ENCODE measurements at regions not wholly inside any gene's neighbourhood (a gene's known extent, or its start where the extent isn't known, plus 50 kb on each side); places are given as distances from the start of the nearest gene placed in this dataset.
A peak's percentile ranks its signal among the peaks of the same experiment; 100 is the strongest.

GRCh38 chr6:93785694-93786030, 366.3 kb upstream of the EPHA7 start:
- POLR2A ChIA-PET: no interaction called here
- BruUV-seq (replicated peaks): TSS peak; percentile 99
- Histone ChIP-seq H3K9me3 (ENCODE audit: control insufficient read depth, insufficient read depth, low read depth, low read length) (no peaks in the 10 kb centered on the region; the same call in none of the 2 replicates), H3K36me3 (ENCODE audit: control insufficient read depth, insufficient read depth, low read length) (no peaks in the 10 kb centered on the region), H3K4me3 (ENCODE audit: low read depth in 2 of 2, low read length in 2 of 2) (peak overlapping the region; percentile 29 to 47), H3K27me3 (ENCODE audit: control insufficient read depth, insufficient read depth, low read length) (no peaks in the 10 kb centered on the region), H3K27ac (ENCODE audit: low read length) (peak overlapping the region; percentile 98), H3K4me1 (ENCODE audit: control insufficient read depth, insufficient read depth, low read length) (peaks cover 26% of the 10 kb centered on the region)
- intact Hi-C loops (cut with micrococcal nuclease; ENCODE audit: unreplicated experiment): loop anchor here (2.0 to 10.0 kb wide), 3 partner anchors 57 to 361 kb away; no protein-coding TSS in a partner anchor
- in situ Hi-C loops (cut with HindIII; ENCODE audit: low pct_unique_long_range_greater_than_20kb, low sequenced_read_pairs): no loop called here
- ATAC-seq: no peak
- CTCF ChIA-PET: no interaction called here
- TF ChIP-seq SIN3A (IDR thresholded peaks at IDR 0.05; ENCODE audit: borderline replicate concordance, insufficient read depth, low read depth, low read length): no peak
- TF ChIP-seq CTCF (IDR thresholded peaks at IDR 0.05): no peak
- TF ChIP-seq REST (IDR thresholded peaks at IDR 0.05; ENCODE audit: insufficient read depth in 1 of 2, low read depth in 2 of 2, low read length in 1 of 2): no peak
- TF ChIP-seq TCF7L2 (IDR thresholded peaks at IDR 0.05; ENCODE audit: low read depth, low read length): no peak
- no peak for TF ChIP-seq POLR2AphosphoS5 (IDR thresholded peaks at IDR 0.05; ENCODE audit: low read depth, low read length)
- no peak for DNase-seq (ENCODE audit: low read depth, low spot score)

GRCh38 chr6:93784794-93785693, 365.7 kb upstream of the EPHA7 start:
- ChIA-PET CTCF (no interaction called here), POLR2A (interaction anchor here (0.6 kb wide), 1 partner anchor 263 kb away, joined by 3 read pairs; no protein-coding TSS in a partner anchor)
- Histone ChIP-seq H3K4me1 (ENCODE audit: control insufficient read depth, insufficient read depth, low read length) (peaks cover 29% of the 10 kb centered on the region), H3K27me3 (ENCODE audit: control insufficient read depth, insufficient read depth, low read length) (no peaks in the 10 kb centered on the region), H3K4me3 (ENCODE audit: low read depth in 2 of 2, low read length in 2 of 2) (peak overlapping the region; percentile 29 to 47), H3K9me3 (ENCODE audit: control insufficient read depth, insufficient read depth, low read depth, low read length) (no peaks in the 10 kb centered on the region; the same call in 1 of the 2 replicates), H3K36me3 (ENCODE audit: control insufficient read depth, insufficient read depth, low read length) (no peaks in the 10 kb centered on the region), H3K27ac (ENCODE audit: low read length) (peak overlapping the region; percentile 98)
- DNase-seq (ENCODE audit: low read depth, low spot score) (peak; percentile 84), ATAC-seq (peak; percentile 97)
- in situ Hi-C loops (cut with HindIII; ENCODE audit: low pct_unique_long_range_greater_than_20kb, low sequenced_read_pairs) (no loop called here), intact Hi-C loops (cut with micrococcal nuclease; ENCODE audit: unreplicated experiment) (loop anchor here (2.0 to 10.0 kb wide), 3 partner anchors 56 to 360 kb away; no protein-coding TSS in a partner anchor)
- TF ChIP-seq POLR2AphosphoS5 (IDR thresholded peaks at IDR 0.05; ENCODE audit: low read depth, low read length): peak; percentile 74; the same call in 1 of the 2 replicates
- no peak for TF ChIP-seq TCF7L2 (IDR thresholded peaks at IDR 0.05; ENCODE audit: low read depth, low read length)
- no TSS peak for BruUV-seq (replicated peaks)
